HG02642 (cell line): ENCODE measurements at regions not wholly inside any gene's neighbourhood (a gene's known extent, or its start where the extent isn't known, plus 50 kb on each side); places are given as distances from the start of the nearest gene placed in this dataset.
"Not testable (repeated sequence)": the region's sequence is repeated elsewhere in the genome, so short reads cannot be mapped to it uniquely, and the experiment has no call there.

Source experiments
- ATAC-seq: cut with Tn5 transposase; IDR thresholded peaks from one replicate; pipeline ENCODE4 v1.9.1; 2021; ENCODE audit warnings: mild to moderate bottlenecking; ENCODE audit not compliant: unreplicated experiment, poor library complexity

DNA sequence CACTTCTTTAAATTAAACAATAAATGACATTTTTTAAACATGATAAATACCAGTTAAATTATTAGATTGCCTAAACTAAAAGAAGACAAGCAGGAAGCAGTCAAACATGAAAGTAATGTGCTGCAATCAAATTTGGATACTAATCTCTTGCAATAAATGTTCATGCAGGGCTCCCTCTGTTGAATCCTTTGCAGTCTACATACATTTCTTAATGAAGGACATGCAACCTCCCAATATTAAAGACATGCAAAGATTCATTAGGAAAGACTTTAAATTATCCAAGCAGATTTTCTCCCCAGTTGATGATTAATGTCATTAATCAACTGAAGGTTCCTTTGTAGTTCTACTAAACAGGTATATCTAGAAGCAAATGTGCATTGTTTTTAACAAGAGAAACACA lies 245.4 kb downstream of the ZIC4 start:
- ATAC-seq, result no peak

DNA sequence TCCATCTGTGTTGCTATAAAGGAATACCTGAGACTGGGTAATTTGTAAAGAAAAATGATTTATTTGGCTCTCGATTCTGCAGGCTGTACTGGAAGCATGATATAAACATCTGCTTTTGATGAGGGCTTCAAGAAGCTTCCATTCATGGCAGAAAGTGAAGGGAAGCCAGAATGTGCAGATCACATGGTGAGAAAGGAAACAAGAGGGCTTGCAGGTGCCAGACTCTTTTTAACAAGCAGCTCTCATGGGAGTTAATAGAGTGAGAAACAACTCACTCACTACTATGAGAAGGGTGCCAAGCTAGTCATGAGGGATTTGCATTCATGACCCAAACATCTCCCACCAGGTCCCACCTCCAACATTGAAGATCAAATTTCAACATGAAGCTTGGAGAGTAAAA lies 247.2 kb downstream of the ZIC4 start:
- ATAC-seq, result no peak

DNA sequence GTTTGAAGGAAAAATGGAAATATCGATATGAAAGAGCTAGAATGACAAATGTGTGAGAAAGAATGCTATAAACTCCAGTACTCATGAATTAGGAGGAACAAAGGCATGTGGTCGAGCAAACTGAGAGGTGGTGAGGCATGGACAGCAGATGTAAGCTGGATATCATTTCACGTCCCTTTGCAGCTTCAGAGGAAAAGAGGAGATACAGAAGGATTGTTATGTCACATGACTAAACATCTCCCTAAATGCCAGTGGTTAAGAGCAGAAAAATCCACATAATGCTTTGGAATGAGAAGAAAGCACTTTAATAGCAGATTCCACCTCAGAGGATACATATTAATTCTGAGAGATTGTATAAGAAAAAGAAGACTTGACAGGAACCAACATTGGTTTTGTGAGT lies 248.7 kb downstream of the ZIC4 start:
- no peak for ATAC-seq

DNA sequence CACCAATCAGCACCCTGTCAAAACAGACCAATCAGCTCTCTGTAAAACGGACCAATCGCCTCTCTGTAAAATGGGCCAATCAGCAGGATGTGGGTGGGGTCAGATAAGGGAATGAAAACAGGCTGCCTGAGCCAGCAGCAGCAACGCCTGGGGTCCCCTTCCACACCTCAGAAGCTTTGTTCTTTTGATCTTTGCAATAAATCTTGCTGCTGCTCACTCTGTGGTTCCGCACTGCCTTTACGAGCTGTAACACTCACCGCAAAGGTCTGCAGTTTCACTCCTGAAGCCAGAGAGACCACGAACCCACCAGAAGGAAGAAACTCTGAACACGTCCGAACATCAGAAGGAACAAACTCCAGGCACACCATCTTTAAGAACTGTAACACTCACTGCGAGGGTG lies 251.4 kb downstream of the ZIC4 start:
- not testable (repeated sequence) for ATAC-seq

DNA sequence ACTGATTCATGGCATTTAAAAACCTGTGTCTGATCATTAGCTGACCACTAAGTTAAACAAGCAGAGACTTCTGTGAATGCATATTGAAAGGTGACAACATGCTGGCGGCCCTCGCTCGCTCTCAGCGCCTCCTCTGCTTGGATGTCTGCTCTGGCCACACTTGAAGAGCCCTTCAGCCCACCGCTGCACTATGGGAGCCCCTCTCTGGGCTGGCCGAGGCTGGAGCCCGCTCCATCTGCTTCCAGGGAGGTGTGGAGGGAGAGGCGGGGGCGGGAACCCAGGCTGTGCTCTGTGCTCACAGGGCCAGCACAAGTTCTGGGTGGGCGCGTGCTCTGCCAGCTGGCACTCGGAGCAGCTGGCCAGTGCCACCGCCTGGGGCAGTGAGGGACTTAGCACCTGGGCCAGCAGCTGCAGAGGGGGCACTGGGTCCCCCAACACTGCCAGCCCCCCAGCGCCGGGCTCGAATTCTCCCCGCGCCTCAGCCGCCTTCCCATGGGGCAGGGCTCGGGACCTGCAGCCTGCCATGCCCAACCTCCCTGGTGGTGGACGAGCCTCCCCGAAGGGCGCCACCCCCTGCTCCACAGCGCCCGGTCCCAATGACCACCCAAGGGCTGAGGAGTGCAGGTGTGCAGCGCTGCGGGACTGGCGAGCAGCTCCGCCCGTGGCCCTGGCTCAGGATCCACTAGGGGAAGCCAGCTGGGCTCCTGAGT lies 252.4 kb downstream of the ZIC4 start:
- no peak for ATAC-seq

DNA sequence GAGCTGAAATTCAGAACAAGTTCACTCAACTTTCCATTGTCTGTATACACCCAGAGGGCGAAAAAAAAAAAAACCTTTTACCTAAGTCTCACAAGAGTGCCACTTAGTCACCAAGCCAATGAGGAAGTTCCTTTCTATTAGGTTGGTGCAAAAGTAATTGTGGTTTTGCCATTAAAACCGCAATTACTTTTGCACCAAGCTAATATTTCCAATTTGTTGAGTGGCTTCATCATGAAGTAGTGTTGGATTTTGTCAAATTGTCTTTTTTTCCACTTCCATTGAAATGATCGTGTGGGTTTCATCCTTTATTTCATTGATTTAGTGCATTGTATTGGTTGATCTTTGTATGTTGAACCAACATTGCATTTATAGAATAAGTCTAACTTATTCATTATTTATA lies 253.9 kb downstream of the ZIC4 start:
- ATAC-seq, result no peak

DNA sequence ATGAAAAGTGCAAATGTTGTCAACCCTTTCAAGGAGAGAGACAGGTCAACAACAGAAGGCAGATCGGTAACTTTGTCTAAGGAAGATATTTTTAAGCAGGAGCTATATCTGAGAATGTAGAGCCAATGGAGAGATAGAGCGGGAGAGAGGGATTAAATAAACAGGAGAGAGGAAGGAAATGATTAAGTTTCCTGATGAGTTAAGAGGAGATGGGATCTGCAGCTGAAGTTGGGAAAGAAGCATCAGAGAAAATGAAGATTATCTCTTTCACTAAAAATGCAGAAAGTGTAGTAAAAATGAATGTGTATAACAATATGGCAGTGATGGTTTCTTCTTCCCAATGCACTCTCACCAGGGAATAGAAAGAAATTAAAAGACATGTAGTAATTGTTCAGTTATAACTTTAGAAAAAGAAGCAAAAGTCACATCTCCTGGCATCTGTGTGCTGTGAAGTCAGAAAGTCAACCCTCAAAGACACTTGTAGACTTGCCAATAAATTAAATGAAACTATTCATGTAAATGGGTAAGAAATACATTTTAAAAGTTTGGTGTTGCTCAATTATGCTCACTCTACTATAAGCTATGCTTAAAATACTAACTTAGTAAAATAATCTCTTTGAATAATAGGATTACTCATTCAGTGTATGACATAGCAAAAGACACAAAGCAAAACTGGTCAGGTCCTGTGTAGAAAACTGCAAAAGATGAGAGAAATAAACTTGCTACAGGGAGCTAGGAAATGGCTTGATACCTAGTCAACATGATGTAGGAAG lies 264.6 kb downstream of the ZIC4 start:
- ATAC-seq, result no peak

DNA sequence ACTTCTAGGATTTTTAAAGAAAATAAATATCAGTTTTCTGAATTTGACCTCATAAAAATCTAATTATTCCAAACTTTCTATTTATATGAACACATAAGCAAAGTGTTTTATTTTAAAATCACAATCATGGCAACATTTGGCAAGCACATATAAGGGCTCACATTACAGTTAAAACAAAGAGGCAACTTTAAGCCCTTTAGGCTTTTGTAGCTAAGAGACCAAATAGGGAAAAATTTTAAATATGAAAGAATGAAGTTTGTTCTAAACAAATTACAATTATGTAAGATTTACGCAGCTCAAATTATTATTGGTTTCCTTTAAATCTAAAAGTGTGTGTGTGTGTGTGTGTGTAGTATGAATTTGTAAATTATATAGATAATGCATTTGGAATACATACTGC lies 267.0 kb downstream of the ZIC4 start:
- no peak for ATAC-seq

DNA sequence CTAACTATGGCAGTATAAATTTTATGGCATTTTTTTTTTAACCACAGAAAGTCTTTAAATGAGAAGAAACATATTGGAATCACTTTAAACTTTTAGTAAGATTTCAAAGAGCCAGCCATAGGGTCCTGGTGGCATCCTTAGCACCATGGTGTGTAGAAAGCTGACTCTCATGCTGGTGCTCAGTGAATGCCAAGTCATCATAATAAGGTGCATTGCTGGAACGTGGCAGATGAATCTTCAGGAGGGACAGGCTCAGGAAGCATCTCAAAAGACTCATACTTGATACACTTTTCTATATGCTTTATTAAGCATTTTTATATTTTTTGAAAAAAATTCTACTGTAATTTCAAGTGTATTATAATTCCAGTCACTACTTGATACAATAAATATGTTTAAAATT lies 274.2 kb downstream of the ZIC4 start:
- ATAC-seq, result no peak

DNA sequence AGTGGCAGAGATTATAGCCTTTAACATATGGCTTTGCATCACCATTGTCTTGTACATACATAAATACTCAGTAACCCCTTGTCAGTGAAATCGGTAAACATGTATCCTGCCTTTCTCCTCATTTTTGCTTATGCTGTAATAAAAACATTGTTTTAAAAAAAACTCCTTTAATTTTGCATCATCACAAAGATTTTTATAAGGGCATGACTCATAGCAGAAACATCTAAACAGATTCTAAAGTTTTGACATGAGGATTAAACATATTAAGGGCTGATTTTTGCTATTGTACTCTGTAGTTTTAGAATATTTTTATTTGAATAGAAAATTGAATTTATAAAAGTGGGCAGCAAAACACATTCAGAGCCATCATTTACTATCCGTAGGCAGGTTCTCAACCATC lies 275.9 kb downstream of the ZIC4 start:
- no peak for ATAC-seq

DNA sequence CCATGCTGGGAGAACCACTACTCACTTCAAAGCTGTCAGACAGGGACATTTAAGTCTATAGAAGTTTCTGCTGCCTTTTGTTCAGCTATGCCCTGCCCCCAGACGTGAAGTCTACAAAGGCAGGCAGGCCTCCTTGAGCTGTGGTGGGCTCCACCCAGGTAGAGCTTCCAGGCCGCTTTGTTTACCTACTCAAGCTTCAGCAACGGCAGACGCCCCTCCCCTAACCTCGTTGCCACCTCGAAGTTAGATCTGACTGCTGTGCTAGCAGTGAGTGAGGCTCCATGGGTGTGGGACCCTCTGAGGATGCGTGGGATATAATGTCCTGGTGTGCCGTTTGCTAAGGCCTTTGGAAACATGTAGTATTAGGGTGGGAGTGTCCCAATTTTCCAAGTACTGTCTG lies 276.7 kb downstream of the ZIC4 start:
- ATAC-seq, result no peak

DNA sequence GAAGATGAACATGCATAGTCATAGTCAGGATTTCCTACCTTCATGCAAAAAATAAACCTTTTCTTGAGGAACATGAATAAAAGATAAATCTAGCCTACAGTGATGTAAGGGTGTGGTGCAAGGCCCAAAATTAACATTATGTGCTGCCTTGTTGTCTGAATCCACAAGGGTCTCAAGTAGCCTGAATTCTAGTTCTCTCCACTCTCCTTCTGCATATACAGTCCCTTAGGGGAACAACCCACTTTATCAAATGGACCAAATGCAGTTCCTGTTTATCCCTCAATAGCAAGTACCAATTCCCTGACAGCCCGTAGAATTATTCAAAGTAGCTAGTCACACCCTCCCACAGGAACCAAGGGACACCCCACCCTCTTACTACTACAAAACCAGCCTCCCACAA lies 284.0 kb downstream of the ZIC4 start:
- no peak for ATAC-seq

DNA sequence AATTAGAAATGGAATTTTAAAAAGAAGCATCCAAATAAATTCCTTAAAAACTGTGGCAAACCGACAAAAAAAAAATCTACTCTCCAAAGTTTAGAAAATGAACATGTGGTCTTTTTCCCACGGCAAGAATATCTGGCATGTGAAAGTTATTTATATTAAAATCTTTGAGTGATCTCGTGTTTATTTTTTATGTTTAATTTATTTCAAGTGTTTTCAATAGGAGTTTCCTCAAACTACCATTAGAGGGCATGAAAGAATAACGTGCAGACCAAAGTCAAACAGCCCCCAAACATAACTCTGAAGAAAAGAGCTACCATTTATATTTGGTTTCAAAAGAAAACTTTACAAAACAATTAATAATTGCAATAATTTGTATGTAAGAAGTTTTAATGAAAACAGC lies 286.4 kb downstream of the ZIC4 start:
- no peak for ATAC-seq

DNA sequence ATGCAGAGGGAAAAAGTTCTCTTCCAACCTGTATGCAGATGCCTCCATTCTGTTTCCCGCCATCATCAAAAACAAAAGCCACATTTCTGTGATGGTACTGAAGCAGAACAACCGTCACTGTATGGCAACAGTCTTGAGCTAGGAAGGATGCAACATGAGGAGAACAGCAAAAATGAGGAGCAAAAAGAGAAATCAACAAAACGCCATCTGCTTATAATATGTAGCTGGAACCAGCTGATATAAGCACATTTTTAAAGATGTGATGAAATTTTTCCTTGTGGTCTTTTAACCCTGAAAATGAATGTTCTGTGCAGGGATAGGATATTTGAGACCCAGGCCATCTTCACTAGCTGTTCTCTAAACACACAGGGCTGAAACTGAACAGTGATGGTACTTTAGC lies 287.0 kb downstream of the ZIC4 start:
- ATAC-seq, result no peak

DNA sequence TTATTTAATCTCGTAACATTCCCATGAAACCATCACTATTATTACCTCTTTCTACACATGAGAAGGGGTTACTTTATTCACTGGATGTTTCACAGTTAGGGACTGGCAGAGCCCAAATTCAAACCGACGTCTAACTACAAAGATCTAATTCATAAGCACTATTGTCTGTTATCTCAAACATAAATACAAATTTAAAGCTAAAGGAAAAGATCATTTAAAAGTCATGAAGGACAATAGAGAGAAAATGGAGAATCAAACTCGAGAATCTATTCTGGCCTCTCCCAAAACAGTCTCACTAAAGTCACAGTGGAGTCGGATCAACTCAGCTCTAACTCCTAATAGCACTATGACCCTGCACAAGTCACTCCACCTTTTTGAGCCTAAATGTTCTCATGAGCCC lies 287.7 kb downstream of the ZIC4 start:
- no peak for ATAC-seq

DNA sequence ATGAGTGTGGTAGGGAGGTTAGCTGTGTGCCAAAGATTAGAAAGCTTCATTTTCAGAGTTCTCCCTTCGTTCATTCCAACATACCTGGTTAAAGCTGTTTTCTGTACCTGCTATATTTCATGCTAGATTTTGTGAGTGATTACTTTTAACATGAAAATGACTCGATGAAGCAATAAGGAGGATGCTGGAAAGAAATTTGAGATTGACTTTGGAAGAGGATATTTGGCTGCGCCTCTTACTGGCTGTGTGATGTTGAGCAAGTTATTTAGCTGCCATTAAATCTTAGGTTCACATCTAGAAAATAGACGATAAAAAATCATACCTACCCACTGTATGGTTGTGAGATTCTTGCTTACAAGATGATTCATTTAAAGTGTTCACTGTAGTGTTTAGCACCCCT lies 288.7 kb downstream of the ZIC4 start:
- ATAC-seq, result no peak

DNA sequence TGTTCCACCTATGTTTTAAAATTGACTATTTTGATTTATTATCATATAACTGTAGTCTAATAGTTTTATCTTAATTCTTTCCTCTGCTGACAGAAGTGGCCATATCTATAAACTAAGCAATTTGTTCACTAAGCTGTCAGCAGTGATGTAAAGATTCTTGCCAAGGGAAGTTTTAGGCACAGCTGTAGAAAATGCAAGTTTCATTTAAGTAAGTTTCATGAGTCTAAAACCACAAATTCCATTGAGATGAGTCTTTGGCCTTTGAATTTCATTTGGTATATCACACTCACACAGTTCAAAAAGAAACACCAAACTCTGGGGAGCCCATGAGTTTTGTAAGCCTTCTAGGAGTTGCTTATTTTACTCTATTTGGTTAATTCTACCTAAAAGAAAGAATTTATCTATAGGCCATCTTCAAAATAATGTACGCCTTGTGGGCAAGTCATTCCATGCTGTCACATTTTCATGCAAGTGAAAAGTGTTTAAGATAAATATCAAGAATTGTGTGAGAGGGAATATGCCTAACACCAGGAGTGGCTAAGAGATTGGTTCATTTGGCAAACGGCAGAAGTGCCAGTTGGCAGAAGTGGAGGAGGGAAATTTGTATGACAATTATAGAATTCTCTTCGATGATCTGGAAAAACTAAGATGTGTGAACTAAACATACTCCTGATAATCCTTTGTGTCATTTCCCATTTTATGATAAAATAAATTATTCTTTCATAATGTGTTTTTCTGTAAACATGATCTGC lies 292.9 kb downstream of the ZIC4 start:
- no peak for ATAC-seq

DNA sequence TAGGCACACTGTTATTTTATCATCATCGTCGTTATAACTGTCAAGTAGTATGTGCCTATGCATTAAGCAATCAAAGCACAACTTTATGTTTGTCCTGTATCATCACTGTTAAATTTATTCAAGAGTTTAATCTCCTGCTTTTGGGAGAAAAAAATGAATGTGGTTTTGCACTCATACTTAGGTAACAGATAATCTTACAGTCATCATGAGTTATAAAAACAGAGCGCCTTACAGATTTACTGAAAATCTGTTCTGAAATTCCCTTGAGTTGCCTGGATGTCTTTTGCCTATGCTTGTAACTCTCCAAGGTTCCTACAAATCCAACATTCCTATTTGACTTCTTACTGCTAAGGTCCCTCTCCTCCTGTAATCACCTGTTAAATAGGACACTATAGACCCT lies 307.3 kb downstream of the ZIC4 start:
- ATAC-seq, result no peak

DNA sequence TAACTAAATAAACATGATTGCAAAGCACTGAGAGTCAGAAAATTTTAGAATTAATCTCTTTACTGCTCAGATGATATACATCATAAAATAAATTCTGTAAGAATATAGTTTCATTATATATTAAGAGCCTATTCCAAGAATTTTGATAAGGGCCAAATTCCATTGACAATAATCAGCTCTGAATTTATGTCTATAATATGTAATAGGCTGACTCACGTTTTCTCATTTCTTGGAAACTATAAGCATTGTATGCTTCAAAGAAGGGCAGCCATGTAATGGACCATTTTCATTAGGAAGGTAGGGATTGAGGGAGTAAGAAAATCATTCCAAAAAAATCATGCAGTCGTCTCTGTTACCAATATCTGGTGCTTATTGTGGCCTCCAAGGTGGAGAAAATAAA lies 315.9 kb downstream of the ZIC4 start:
- ATAC-seq, result no peak

DNA sequence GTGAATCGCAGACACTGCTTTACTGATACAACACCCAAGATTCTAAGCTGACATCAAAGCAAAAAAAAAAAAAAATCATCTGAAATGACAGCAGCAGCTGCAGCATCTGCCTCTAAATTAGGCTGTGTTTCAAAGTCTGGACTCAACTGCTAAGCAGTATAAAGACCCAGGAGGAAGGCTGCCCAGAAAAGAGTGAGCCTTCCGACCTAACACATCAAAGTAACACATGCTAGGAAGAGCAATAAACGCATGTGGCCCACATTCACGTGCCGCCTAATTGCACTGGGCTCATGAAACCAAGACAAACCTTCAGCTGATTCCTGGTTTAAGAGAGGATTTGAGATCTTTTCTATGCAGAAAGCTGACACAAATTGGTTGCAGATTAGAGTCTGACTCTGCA lies 317.1 kb downstream of the ZIC4 start:
- no peak for ATAC-seq

DNA sequence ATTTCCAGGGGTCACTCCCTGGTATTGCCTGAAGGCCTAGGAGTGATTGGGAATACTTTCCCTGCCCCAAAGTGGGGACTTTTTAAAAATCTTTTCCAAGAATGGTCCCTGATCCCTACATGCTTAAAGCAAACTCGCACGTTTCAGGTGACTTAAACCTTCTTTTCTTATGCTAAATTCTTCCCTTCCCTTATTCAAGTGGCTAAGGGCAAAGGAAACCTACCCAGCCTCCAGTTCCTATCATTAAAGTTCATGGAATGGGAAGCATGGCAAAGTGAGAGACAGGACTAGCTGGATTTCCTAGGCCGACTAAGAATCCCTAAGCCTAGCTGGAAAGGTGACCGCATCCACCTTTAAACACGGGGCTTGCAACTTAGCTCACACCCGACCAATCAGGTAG lies 346.8 kb downstream of the ZIC4 start:
- ATAC-seq, result not testable (repeated sequence)
